ENCODE measurements at regions not wholly inside any gene's neighbourhood (a gene's known extent, or its start where the extent isn't known, plus 50 kb on each side); places are given as distances from the start of the nearest gene placed in this dataset.

- Mint-ChIP-seq H3K4me3 (ENCODE audit: unreplicated experiment) (no peak overlapping the region), H3K27me3 (ENCODE audit: unreplicated experiment) (no peaks in the 10 kb centered on the region), H3K4me1 (ENCODE audit: low read depth, unreplicated experiment) (peaks cover 5% of the 10 kb centered on the region), H3K9me3 (ENCODE audit: unreplicated experiment) (no peaks in the 10 kb centered on the region), H3K27ac (ENCODE audit: unreplicated experiment) (no peak overlapping the region), H3K36me3 (ENCODE audit: unreplicated experiment) (no peaks in the 10 kb centered on the region)
- no peak for TF ChIP-seq CTCF (IDR thresholded peaks at IDR 0.05; ENCODE audit: partially characterized antibody, unreplicated experiment)
- DNase-seq, result no peak
These were observed 52.7 kb upstream of the VAV3 start for GRCh38 chr1:108017698-108018097.

- H3K9me3 Mint-ChIP-seq (ENCODE audit: unreplicated experiment), result no peaks in the 10 kb centered on the region
- no peak overlapping the region for H3K4me3 Mint-ChIP-seq (ENCODE audit: unreplicated experiment)
These were observed 51.5 kb upstream of the VAV3 start for GRCh38 chr1:108016451-108016920.

More at GRCh38 chr1:108016451-108016920, 51.5 kb upstream of the VAV3 start:
- Mint-ChIP-seq H3K27me3 (ENCODE audit: unreplicated experiment) (no peaks in the 10 kb centered on the region), H3K4me1 (ENCODE audit: low read depth, unreplicated experiment) (peaks cover 13% of the 10 kb centered on the region), H3K36me3 (ENCODE audit: unreplicated experiment) (no peaks in the 10 kb centered on the region), H3K27ac (ENCODE audit: unreplicated experiment) (no peak overlapping the region)
- no peak for TF ChIP-seq CTCF (IDR thresholded peaks at IDR 0.05; ENCODE audit: partially characterized antibody, unreplicated experiment)
- DNase-seq, result no peak

All from glutamatergic neuron (in vitro differentiated cells).